ENCODE measurements at regions not wholly inside any gene's neighbourhood (a gene's known extent, or its start where the extent isn't known, plus 50 kb on each side); places are given as distances from the start of the nearest gene placed in this dataset.

DNA sequence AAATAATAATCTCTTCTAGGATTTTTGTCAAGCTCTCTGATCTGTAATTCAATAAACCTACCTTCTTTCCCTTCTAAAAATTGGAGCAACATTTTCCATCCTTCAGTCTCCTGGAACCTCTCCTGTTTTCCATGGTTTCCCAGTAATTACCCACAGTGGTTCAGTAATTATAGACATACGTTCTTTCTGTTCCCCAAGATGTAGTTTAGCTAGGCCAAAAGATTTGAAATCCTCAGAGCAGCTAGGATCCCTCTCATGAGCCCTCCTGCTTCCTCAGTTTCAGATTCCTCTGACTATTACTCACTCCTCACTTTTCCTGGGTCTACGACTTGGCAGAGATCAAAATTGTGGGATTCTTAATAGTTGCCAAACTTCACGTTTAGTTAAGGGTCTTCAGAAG is 76.9 kb upstream of the IGSF10 start (continued):
- TF ChIP-seq, protein P1, sequence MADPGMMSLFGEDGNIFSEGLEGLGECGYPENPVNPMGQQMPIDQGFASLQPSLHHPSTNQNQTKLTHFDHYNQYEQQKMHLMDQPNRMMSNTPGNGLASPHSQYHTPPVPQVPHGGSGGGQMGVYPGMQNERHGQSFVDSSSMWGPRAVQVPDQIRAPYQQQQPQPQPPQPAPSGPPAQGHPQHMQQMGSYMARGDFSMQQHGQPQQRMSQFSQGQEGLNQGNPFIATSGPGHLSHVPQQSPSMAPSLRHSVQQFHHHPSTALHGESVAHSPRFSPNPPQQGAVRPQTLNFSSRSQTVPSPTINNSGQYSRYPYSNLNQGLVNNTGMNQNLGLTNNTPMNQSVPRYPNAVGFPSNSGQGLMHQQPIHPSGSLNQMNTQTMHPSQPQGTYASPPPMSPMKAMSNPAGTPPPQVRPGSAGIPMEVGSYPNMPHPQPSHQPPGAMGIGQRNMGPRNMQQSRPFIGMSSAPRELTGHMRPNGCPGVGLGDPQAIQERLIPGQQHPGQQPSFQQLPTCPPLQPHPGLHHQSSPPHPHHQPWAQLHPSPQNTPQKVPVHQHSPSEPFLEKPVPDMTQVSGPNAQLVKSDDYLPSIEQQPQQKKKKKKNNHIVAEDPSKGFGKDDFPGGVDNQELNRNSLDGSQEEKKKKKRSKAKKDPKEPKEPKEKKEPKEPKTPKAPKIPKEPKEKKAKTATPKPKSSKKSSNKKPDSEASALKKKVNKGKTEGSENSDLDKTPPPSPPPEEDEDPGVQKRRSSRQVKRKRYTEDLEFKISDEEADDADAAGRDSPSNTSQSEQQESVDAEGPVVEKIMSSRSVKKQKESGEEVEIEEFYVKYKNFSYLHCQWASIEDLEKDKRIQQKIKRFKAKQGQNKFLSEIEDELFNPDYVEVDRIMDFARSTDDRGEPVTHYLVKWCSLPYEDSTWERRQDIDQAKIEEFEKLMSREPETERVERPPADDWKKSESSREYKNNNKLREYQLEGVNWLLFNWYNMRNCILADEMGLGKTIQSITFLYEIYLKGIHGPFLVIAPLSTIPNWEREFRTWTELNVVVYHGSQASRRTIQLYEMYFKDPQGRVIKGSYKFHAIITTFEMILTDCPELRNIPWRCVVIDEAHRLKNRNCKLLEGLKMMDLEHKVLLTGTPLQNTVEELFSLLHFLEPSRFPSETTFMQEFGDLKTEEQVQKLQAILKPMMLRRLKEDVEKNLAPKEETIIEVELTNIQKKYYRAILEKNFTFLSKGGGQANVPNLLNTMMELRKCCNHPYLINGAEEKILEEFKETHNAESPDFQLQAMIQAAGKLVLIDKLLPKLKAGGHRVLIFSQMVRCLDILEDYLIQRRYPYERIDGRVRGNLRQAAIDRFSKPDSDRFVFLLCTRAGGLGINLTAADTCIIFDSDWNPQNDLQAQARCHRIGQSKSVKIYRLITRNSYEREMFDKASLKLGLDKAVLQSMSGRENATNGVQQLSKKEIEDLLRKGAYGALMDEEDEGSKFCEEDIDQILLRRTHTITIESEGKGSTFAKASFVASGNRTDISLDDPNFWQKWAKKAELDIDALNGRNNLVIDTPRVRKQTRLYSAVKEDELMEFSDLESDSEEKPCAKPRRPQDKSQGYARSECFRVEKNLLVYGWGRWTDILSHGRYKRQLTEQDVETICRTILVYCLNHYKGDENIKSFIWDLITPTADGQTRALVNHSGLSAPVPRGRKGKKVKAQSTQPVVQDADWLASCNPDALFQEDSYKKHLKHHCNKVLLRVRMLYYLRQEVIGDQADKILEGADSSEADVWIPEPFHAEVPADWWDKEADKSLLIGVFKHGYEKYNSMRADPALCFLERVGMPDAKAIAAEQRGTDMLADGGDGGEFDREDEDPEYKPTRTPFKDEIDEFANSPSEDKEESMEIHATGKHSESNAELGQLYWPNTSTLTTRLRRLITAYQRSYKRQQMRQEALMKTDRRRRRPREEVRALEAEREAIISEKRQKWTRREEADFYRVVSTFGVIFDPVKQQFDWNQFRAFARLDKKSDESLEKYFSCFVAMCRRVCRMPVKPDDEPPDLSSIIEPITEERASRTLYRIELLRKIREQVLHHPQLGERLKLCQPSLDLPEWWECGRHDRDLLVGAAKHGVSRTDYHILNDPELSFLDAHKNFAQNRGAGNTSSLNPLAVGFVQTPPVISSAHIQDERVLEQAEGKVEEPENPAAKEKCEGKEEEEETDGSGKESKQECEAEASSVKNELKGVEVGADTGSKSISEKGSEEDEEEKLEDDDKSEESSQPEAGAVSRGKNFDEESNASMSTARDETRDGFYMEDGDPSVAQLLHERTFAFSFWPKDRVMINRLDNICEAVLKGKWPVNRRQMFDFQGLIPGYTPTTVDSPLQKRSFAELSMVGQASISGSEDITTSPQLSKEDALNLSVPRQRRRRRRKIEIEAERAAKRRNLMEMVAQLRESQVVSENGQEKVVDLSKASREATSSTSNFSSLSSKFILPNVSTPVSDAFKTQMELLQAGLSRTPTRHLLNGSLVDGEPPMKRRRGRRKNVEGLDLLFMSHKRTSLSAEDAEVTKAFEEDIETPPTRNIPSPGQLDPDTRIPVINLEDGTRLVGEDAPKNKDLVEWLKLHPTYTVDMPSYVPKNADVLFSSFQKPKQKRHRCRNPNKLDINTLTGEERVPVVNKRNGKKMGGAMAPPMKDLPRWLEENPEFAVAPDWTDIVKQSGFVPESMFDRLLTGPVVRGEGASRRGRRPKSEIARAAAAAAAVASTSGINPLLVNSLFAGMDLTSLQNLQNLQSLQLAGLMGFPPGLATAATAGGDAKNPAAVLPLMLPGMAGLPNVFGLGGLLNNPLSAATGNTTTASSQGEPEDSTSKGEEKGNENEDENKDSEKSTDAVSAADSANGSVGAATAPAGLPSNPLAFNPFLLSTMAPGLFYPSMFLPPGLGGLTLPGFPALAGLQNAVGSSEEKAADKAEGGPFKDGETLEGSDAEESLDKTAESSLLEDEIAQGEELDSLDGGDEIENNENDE (IDR thresholded peaks at IDR 0.05; ENCODE audit: insufficient replicate concordance, low read length), result no peak
- no peak for TF ChIP-seq ZNF274 (IDR thresholded peaks at IDR 0.05; ENCODE audit: borderline replicate concordance, extremely low read depth, low read length)
- TF ChIP-seq NRF1 (IDR thresholded peaks at IDR 0.05; ENCODE audit: low read depth, low read length), result no peak
